Neural progenitor cell (in vitro differentiated cells): ENCODE measurements at regions not wholly inside any gene's neighbourhood (a gene's known extent, or its start where the extent isn't known, plus 50 kb on each side); places are given as distances from the start of the nearest gene placed in this dataset.

ENCODE experiments used
- DNase-seq: peaks from one replicate; pipeline ENCODE4 v3.0.0-alpha.2; 2016; ENCODE audit warnings: low spot score
- H2AFZ ChIP-seq: fragments of 200-600 bp; sonication (generic); replicated peaks from 2 replicates; pipeline ENCODE4 v1.6.1; 2016; ENCODE audit warnings: antibody characterized with exemption
- H3F3A ChIP-seq: fragments of 200-600 bp; sonication (generic); 2 replicates; pipeline ENCODE4 v1.6.1; 2016; ENCODE audit warnings: antibody characterized with exemption, low read depth
- H3K27ac ChIP-seq: fragments of 200-600 bp; sonication (generic); 2 replicates; pipeline ENCODE4 v1.5.1; 2016; ENCODE audit warnings: mild to moderate bottlenecking
- H3K27me3 ChIP-seq: fragments of 200-600 bp; sonication (generic); 2 replicates; pipeline ENCODE4 v1.6.1; 2016; ENCODE audit warnings: mild to moderate bottlenecking, moderate library complexity
- H3K36me3 ChIP-seq: fragments of 200-600 bp; sonication (generic); 2 replicates; pipeline ENCODE4 v1.5.1; 2016
- H3K4me1 ChIP-seq: fragments of 200-600 bp; sonication (generic); 2 replicates; pipeline ENCODE4 v1.6.1; 2016; ENCODE audit warnings: mixed run types
- H3K4me2 ChIP-seq: fragments of 200-600 bp; sonication (generic); 2 replicates; pipeline ENCODE4 v1.6.1; 2016
- H3K4me3 ChIP-seq: fragments of 200-600 bp; sonication (generic); 2 replicates; pipeline ENCODE4 v1.5.1; 2016
- H3K79me2 ChIP-seq: fragments of 200-600 bp; sonication (generic); 2 replicates; pipeline ENCODE4 v1.6.1; 2016; ENCODE audit warnings: low read depth
- H3K9ac ChIP-seq: fragments of 200-600 bp; sonication (generic); 2 replicates; pipeline ENCODE4 v1.6.1; 2016
- H3K9me3 ChIP-seq: fragments of 200-600 bp; sonication (generic); 2 replicates; pipeline ENCODE4 v1.5.1; 2016; ENCODE audit warnings: low read depth
- H4K20me1 ChIP-seq: fragments of 200-600 bp; sonication (generic); 2 replicates; pipeline ENCODE4 v1.6.1; 2016; ENCODE audit warnings: low read depth
- H3K27ac Mint-ChIP-seq: 3 replicates; pipeline ENCODE4 v1.8.0; 2021; ENCODE audit warnings: mixed read lengths
- H3K27me3 Mint-ChIP-seq: 2 replicates; pipeline ENCODE4 v1.8.0; 2022; ENCODE audit warnings: low read depth, mild to moderate bottlenecking, inconsistent platforms, moderate library complexity, mixed read lengths; ENCODE audit not compliant: insufficient read depth
- H3K36me3 Mint-ChIP-seq: 3 replicates; pipeline ENCODE4 v1.8.0; 2021; ENCODE audit warnings: mixed read lengths
- H3K4me1 Mint-ChIP-seq: 3 replicates; pipeline ENCODE4 v1.8.0; 2021; ENCODE audit warnings: mixed read lengths
- H3K4me3 Mint-ChIP-seq: 3 replicates; pipeline ENCODE4 v1.8.0; 2021; ENCODE audit warnings: mild to moderate bottlenecking, moderate library complexity, mixed read lengths
- H3K9me3 Mint-ChIP-seq: 3 replicates; pipeline ENCODE4 v1.8.0; 2020; ENCODE audit warnings: mixed read lengths
- CTCF ChIP-seq: fragments of 200-600 bp; sonication (generic); IDR thresholded peaks from 2 replicates; pipeline ENCODE4 v1.5.1; 2017; ENCODE audit warnings: antibody characterized with exemption, mild to moderate bottlenecking
- EZH2 ChIP-seq: fragments of 200-600 bp; sonication (generic); IDR thresholded peaks from 2 replicates; pipeline ENCODE4 v1.6.1; 2017; ENCODE audit warnings: antibody characterized with exemption, mild to moderate bottlenecking, moderate library complexity
- EZH2phosphoT487 ChIP-seq: fragments of 200-600 bp; sonication (generic); IDR thresholded peaks from 2 replicates; pipeline ENCODE4 v1.6.1; 2017; ENCODE audit warnings: antibody characterized with exemption

GRCh38 chr22:22088658-22089458 is 106.3 kb upstream of the TOP3B start:
- H3K4me1 ChIP-seq, result no peaks in the 10 kb centered on the region

GRCh38 chr22:22087854-22088657 is 105.5 kb upstream of the TOP3B start:
- no peaks in the 10 kb centered on the region for H3K36me3 ChIP-seq
- no peak overlapping the region for H3K9ac ChIP-seq
- H3K4me1 ChIP-seq, result no peaks in the 10 kb centered on the region
- TF ChIP-seq CTCF (no peak), EZH2phosphoT487 (no peak), EZH2 (no peak)
- H3K4me3 ChIP-seq, result no peak overlapping the region
- no peaks in the 10 kb centered on the region for H3F3A ChIP-seq
- H4K20me1 ChIP-seq, result no peaks in the 10 kb centered on the region
- Mint-ChIP-seq H3K27ac (no peak overlapping the region), H3K4me3 (no peak overlapping the region), H3K27me3 (no peaks in the 10 kb centered on the region), H3K9me3 (no peaks in the 10 kb centered on the region), H3K4me1 (no peaks in the 10 kb centered on the region), H3K36me3 (no peaks in the 10 kb centered on the region)
- H3K27ac ChIP-seq, result no peak overlapping the region
- H3K4me2 ChIP-seq, result no peak overlapping the region
- H3K9me3 ChIP-seq, result no peaks in the 10 kb centered on the region
- no peaks in the 10 kb centered on the region for H3K79me2 ChIP-seq
- H3K27me3 ChIP-seq, result peaks cover 100% of the 10 kb centered on the region
- H2AFZ ChIP-seq, result no peak overlapping the region
- no peak for DNase-seq

More at GRCh38 chr22:22088658-22089458, 106.3 kb upstream of the TOP3B start:
- Histone ChIP-seq H3K4me2 (no peak overlapping the region), H3K9ac (no peak overlapping the region), H3F3A (no peaks in the 10 kb centered on the region), H2AFZ (no peak overlapping the region), H3K9me3 (no peaks in the 10 kb centered on the region), H3K27ac (no peak overlapping the region), H4K20me1 (no peaks in the 10 kb centered on the region), H3K4me3 (no peak overlapping the region), H3K79me2 (no peaks in the 10 kb centered on the region), H3K27me3 (peaks cover 100% of the 10 kb centered on the region), H3K36me3 (no peaks in the 10 kb centered on the region)
- no peak overlapping the region for H3K4me3 Mint-ChIP-seq
- DNase-seq, result no peak
- no peaks in the 10 kb centered on the region for H3K9me3 Mint-ChIP-seq
- TF ChIP-seq CTCF (no peak), EZH2 (no peak), EZH2phosphoT487 (no peak)
- no peaks in the 10 kb centered on the region for H3K27me3 Mint-ChIP-seq
- no peaks in the 10 kb centered on the region for H3K36me3 Mint-ChIP-seq
- no peaks in the 10 kb centered on the region for H3K4me1 Mint-ChIP-seq
- no peak overlapping the region for H3K27ac Mint-ChIP-seq

- peaks cover 100% of the 10 kb centered on the region for H3K27me3 ChIP-seq
- no peak overlapping the region for H3K4me2 ChIP-seq
- Mint-ChIP-seq H3K9me3 (no peaks in the 10 kb centered on the region), H3K27me3 (peaks cover 4% of the 10 kb centered on the region), H3K4me1 (no peaks in the 10 kb centered on the region), H3K4me3 (no peak overlapping the region), H3K27ac (no peak overlapping the region), H3K36me3 (no peaks in the 10 kb centered on the region)
- H3K4me1 ChIP-seq, result no peaks in the 10 kb centered on the region
- no peak overlapping the region for H3K4me3 ChIP-seq
- H3K9ac ChIP-seq, result no peak overlapping the region
- H3K79me2 ChIP-seq, result no peaks in the 10 kb centered on the region
- H3K9me3 ChIP-seq, result no peaks in the 10 kb centered on the region
- DNase-seq, result no peak
- TF ChIP-seq EZH2, result no peak
- no peak for TF ChIP-seq CTCF
- no peak for TF ChIP-seq EZH2phosphoT487
- no peaks in the 10 kb centered on the region for H4K20me1 ChIP-seq
- H3K36me3 ChIP-seq, result no peaks in the 10 kb centered on the region
- H3F3A ChIP-seq, result no peaks in the 10 kb centered on the region
- H3K27ac ChIP-seq, result no peak overlapping the region
- no peak overlapping the region for H2AFZ ChIP-seq
Observed at GRCh38 chr22:22086501-22087158, 104.0 kb upstream of the TOP3B start.
